ENCODE measurements at regions not wholly inside any gene's neighbourhood (a gene's known extent, or its start where the extent isn't known, plus 50 kb on each side); places are given as distances from the start of the nearest gene placed in this dataset.
"Not testable (repeated sequence)": the region's sequence is repeated elsewhere in the genome, so short reads cannot be mapped to it uniquely, and the experiment has no call there.

- intact Hi-C loops (cut with DNase I): no loop called here
- Histone ChIP-seq H3K9me3 (no peaks in the 10 kb centered on the region), H3K36me3 (no peaks in the 10 kb centered on the region), H3K27ac (no peak overlapping the region), H3K4me1 (no peaks in the 10 kb centered on the region), H3K27me3 (no peaks in the 10 kb centered on the region), H3K4me3 (replicated peaks in 1 of 3) (no peak overlapping the region)
- TF ChIP-seq CTCF (IDR thresholded peaks at IDR 0.05) (no peak), POLR2A (IDR thresholded peaks at IDR 0.05) (no peak)
- DNase-seq: no peak
- 85 to 93% methylated on average over 2 of the region's 2 CpGs for WGBS, 2 donors
Observed at GRCh38 chr1:192907545-192908243, 98.9 kb downstream of the RGS2 start.

GRCh38 chr1:192911896-192912656 is 103.2 kb downstream of the RGS2 start:
- H3K27me3 ChIP-seq; H3K4me3 ChIP-seq (replicated peaks in 1 of 3); intact Hi-C loops (cut with DNase I); H3K36me3 ChIP-seq; H3K9me3 ChIP-seq; H3K4me1 ChIP-seq; H3K27ac ChIP-seq; DNase-seq: not testable (repeated sequence)
- WGBS, 2 donors: 88 to 91% methylated on average over 18 of the region's 18 CpGs

- Histone ChIP-seq H3K4me1 (no peaks in the 10 kb centered on the region), H3K36me3 (no peaks in the 10 kb centered on the region), H3K27me3 (no peaks in the 10 kb centered on the region), H3K27ac (no peak overlapping the region), H3K9me3 (no peaks in the 10 kb centered on the region), H3K4me3 (replicated peaks in 1 of 3) (no peak overlapping the region)
- intact Hi-C loops (cut with DNase I): no loop called here
- 49 to 51% methylated on average over 3 of the region's 3 CpGs for WGBS, 2 donors
- DNase-seq: peak; percentile 6 to 20
- TF ChIP-seq CTCF (IDR thresholded peaks at IDR 0.05) (no peak), POLR2A (IDR thresholded peaks at IDR 0.05) (no peak)
Observed at GRCh38 chr1:192913683-192914082, 104.8 kb downstream of the RGS2 start.

GRCh38 chr1:192914092-192914491 is 105.3 kb downstream of the RGS2 start:
- H3K4me1 ChIP-seq: no peaks in the 10 kb centered on the region
- WGBS, 2 donors: 71 to 78% methylated on average over 1 of the region's 1 CpG
- no peaks in the 10 kb centered on the region for H3K9me3 ChIP-seq
- intact Hi-C loops (cut with DNase I): no loop called here
- H3K4me3 ChIP-seq (replicated peaks in 1 of 3): no peak overlapping the region
- no peaks in the 10 kb centered on the region for H3K27me3 ChIP-seq
- H3K36me3 ChIP-seq: no peaks in the 10 kb centered on the region
- TF ChIP-seq POLR2A (IDR thresholded peaks at IDR 0.05) (no peak), CTCF (IDR thresholded peaks at IDR 0.05) (no peak)
- DNase-seq: no peak
- no peak overlapping the region for H3K27ac ChIP-seq

- no peak overlapping the region for H3K27ac ChIP-seq
- no peaks in the 10 kb centered on the region for H3K4me1 ChIP-seq
- TF ChIP-seq CTCF (IDR thresholded peaks at IDR 0.05) (no peak), POLR2A (IDR thresholded peaks at IDR 0.05) (no peak)
- intact Hi-C loops (cut with DNase I): no loop called here
- H3K4me3 ChIP-seq (replicated peaks in 1 of 3): no peak overlapping the region
- no peak for DNase-seq
- 66 to 96% methylated on average over 2 of the region's 2 CpGs for WGBS, 2 donors
- no peaks in the 10 kb centered on the region for H3K36me3 ChIP-seq
- no peaks in the 10 kb centered on the region for H3K27me3 ChIP-seq
- no peaks in the 10 kb centered on the region for H3K9me3 ChIP-seq
Observed at GRCh38 chr1:192914696-192915095, 105.9 kb downstream of the RGS2 start.

Data from thyroid gland (tissue), 4 donors.